Fibroblast of pulmonary artery (primary cell): ENCODE measurements at regions not wholly inside any gene's neighbourhood (a gene's known extent, or its start where the extent isn't known, plus 50 kb on each side); places are given as distances from the start of the nearest gene placed in this dataset.
"Not testable (repeated sequence)": the region's sequence is repeated elsewhere in the genome, so short reads cannot be mapped to it uniquely, and the experiment has no call there.

ENCODE experiments used
- DNase-seq: peaks from one replicate; pipeline ENCODE4 v3.0.0-alpha.2; 2010; ENCODE audit warnings: low read depth
- H3K4me3 ChIP-seq: replicated peaks from 2 replicates; pipeline ENCODE4 v1.5.1; 2011; ENCODE audit warnings: low read depth, mild to moderate bottlenecking, control low read depth, low read length, moderate library complexity
- CTCF ChIP-seq: IDR thresholded peaks from 2 replicates; pipeline ENCODE4 v1.5.1; 2011; ENCODE audit warnings: mild to moderate bottlenecking, control low read depth, low read length, inconsistent platforms; ENCODE audit errors: missing control alignments

- no peak overlapping the region for H3K4me3 ChIP-seq
- DNase-seq = no peak
- TF ChIP-seq CTCF = no peak
Observed at GRCh38 chr12:60594035-60594711, 998.3 kb downstream of the SLC16A7 start.

DNA sequence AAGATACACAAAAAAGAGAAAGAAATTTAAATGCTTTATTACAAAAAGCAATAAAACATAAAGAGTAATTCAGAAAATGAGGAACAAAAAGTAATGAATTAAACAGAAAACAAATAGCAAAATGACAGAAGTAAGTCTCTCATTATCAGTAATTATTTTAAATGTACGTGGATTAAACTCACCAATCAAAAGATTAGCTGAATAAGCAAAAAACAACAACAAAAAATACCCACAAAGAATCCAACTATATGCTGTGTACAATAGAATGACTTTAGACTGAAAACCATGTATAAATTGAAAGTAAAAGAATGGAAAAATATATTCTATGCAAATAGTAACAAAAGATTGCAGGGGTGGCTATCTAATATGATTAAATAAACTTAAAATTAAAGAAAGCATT, 1006.8 kb downstream of the SLC16A7 start:
- no peak overlapping the region for H3K4me3 ChIP-seq
- no peak for DNase-seq
- TF ChIP-seq CTCF = no peak

- DNase-seq, H3K4me3 ChIP-seq: not testable (repeated sequence)
Observed at GRCh38 chr12:60603475-60603874, 1007.6 kb downstream of the SLC16A7 start.

DNA sequence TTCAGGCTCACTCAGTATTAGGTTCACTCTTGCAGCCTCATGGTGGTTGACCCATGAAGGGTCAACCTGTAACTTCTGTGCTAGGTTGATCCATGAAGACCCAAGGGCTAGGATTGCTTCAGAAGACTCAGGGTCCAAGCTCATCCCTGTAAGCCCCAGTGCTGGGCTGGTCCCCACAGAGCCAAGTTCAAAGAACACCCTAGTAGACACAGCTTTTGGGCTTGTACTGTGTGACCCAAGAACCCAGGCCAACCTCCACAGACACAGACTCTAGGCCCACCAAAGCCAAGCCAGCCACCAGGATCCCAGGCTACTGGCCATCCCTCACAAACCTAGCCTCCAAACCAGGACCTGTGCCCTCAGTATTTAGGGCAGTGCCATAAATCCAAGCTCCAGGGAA, 1020.6 kb downstream of the SLC16A7 start:
- no peak overlapping the region for H3K4me3 ChIP-seq
- no peak for TF ChIP-seq CTCF
- DNase-seq = no peak

- no peak overlapping the region for H3K4me3 ChIP-seq
- TF ChIP-seq CTCF = no peak
- DNase-seq = no peak
Observed at GRCh38 chr12:60630796-60631195, 1035.0 kb downstream of the SLC16A7 start.

- no peak for DNase-seq
- no peak overlapping the region for H3K4me3 ChIP-seq
- no peak for TF ChIP-seq CTCF
Observed at GRCh38 chr12:60644076-60644475, 1048.2 kb downstream of the SLC16A7 start.

DNA sequence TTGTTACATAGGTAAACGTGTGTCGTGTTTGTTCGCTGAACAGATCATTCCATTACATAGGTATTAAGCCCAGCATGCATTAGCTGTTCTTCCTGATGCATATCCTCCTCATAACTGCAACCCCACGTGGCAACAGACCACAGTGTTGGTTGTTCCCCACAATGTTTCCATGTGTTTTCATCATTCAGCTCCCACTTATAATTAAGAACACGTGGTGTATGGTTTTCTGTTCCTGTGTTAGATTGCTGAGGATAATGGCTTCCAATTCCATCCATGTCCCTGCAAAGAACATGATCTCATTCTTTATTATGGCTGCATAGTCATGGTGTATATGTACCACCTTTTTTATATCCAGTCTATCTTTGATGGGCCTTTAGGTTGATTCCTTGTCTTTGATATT, 1071.1 kb downstream of the SLC16A7 start:
- DNase-seq = no peak
- no peak overlapping the region for H3K4me3 ChIP-seq
- no peak for TF ChIP-seq CTCF

DNA sequence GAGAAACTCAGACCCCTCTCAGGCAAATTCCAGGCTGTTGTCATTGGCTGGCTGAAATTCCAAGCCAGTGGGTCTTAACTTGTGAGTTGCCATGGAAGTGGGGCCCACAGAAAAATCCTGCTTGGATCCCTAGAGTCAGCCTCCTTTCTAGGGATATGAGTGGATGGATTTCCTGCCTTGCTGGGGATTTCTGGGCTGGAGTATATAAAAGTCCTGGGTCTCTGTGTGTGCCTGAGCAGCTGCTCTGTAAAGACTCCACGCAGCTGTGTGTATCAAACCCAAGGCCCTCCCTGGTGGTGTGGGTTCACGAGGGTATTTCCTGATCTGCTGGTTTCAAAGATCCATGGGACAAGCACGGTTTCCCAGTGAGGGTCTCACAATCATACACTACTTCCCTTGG, 1077.1 kb downstream of the SLC16A7 start:
- DNase-seq = no peak
- no peak for TF ChIP-seq CTCF
- no peak overlapping the region for H3K4me3 ChIP-seq
